GM19035 (cell line): ENCODE measurements at regions not wholly inside any gene's neighbourhood (a gene's known extent, or its start where the extent isn't known, plus 50 kb on each side); places are given as distances from the start of the nearest gene placed in this dataset.

Source experiments
- ATAC-seq: cut with Tn5 transposase; IDR thresholded peaks from one replicate; pipeline ENCODE4 v1.9.1; 2021; ENCODE audit not compliant: unreplicated experiment

GRCh38 chr3:153596401-153596800, 434.4 kb downstream of the RAP2B start:
- no peak for ATAC-seq

- no peak for ATAC-seq
These were observed 437.7 kb downstream of the RAP2B start for GRCh38 chr3:153599685-153600084.

GRCh38 chr3:153600896-153601295, 438.9 kb downstream of the RAP2B start:
- no peak for ATAC-seq

GRCh38 chr3:153601374-153601853, 439.4 kb downstream of the RAP2B start:
- ATAC-seq = no peak

GRCh38 chr3:153602801-153603200, 440.8 kb downstream of the RAP2B start:
- ATAC-seq = no peak

- ATAC-seq = no peak
These were observed 452.1 kb downstream of the RAP2B start for GRCh38 chr3:153614140-153614539.

- ATAC-seq = no peak
These were observed 452.5 kb downstream of the RAP2B start for GRCh38 chr3:153614563-153614962.

DNA sequence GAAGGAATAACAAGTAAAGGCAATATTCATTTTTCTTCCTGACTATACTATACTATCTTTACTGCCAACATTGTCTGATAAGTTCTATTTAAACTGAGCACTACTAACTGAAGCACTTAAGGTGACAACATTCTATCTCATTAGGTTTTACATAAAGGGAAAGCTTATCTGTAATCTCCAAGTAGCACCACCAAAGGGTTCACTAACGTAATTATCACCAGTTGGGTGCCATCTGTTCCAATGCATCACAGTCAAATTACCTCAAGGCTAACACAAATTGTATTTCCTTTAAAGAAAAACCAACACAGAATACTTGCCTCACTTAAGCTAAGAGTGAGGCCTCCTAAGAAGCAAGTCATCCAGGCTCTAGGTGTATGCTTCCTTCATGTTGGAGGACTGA, 453.8 kb downstream of the RAP2B start:
- ATAC-seq = no peak

GRCh38 chr3:153617463-153617862, 455.4 kb downstream of the RAP2B start:
- ATAC-seq = no peak

DNA sequence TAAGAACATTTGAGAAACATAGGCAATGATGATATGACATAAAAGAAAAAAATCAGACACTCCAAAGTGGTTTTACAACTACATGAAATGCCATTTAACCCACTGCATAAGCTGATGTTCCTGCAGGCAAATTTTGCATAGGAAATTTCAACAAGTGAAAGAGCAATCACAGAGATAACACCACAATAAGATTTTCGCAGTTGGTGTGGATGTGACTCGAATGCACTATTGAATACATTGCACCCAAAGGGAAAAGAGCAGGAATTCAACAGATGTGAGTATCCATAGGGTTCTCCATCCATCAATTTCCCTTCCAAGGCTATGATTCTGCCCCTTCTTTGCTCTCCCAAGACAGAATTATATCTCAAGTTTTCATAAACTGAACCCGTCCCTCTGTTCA, 456.1 kb downstream of the RAP2B start:
- ATAC-seq = no peak

DNA sequence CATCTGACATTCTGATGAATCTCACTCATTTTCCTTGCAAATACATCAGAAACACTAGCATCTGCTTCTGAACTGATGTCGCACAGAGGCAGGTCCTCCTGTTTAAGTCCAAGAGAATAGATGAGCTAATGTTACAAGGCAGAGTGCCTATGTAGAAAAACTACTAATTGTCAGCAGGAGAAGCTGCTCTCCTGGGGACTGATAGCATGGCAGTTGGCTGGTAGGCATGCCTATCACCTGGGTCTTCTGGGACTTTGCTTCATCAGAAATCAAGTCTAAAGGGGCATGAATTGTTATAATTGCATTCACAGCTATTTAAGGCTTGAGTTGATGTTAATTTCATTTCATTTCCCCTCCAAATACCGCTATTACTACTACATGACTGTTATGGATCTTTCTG, 457.2 kb downstream of the RAP2B start:
- ATAC-seq = no peak

- peak; percentile 92 for ATAC-seq
These were observed 459.9 kb downstream of the RAP2B start for GRCh38 chr3:153621953-153622352.

GRCh38 chr3:153623834-153624233, 461.8 kb downstream of the RAP2B start:
- no peak for ATAC-seq

- no peak for ATAC-seq
These were observed 462.4 kb downstream of the RAP2B start for GRCh38 chr3:153624310-153625030.

DNA sequence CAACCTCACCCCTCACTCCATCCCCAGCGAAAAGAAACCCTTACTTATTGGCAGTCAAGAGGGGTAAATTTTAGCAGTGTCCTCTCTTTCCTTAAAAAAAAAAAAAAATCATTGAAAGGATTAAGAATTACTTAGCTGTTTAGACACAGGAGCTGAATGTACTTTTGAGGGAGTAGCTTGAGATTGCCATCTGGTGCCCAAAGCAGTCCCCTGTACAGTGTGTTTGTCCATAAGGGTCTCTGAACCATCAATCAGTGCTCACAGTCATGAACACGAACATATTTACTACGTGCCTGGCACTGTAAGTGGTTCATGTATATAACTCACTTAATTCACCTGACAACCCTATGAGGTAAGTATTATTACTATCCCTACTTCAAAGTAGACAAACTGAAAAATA, 463.5 kb downstream of the RAP2B start:
- no peak for ATAC-seq

GRCh38 chr3:153626158-153626557, 464.1 kb downstream of the RAP2B start:
- ATAC-seq = no peak

GRCh38 chr3:153628591-153628990, 466.6 kb downstream of the RAP2B start:
- peak; percentile 46 for ATAC-seq

- ATAC-seq = no peak
These were observed 467.1 kb downstream of the RAP2B start for GRCh38 chr3:153629148-153629547.

GRCh38 chr3:153631102-153631501, 469.1 kb downstream of the RAP2B start:
- no peak for ATAC-seq

GRCh38 chr3:153631664-153632063, 469.6 kb downstream of the RAP2B start:
- ATAC-seq = no peak

DNA sequence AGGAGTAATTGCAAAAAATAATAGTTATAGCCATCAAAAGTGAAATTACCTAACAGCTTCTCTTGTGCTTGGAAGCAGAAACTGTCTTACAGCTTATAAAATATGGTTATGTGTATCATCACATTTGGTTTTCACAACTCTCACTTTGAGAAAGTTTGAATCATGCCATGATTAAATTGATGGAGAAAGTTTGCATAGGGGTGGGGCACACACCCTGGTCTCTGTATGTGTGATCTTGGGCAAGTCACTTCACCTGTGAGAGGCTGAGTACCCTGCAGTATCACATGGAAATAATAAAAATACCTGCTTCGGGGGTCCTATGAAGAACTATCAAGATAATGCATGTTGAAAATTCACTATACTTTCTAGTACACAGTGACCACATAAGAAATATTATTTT, 471.4 kb downstream of the RAP2B start:
- no peak for ATAC-seq

- ATAC-seq = no peak
These were observed 472.7 kb downstream of the RAP2B start for GRCh38 chr3:153634683-153635082.

DNA sequence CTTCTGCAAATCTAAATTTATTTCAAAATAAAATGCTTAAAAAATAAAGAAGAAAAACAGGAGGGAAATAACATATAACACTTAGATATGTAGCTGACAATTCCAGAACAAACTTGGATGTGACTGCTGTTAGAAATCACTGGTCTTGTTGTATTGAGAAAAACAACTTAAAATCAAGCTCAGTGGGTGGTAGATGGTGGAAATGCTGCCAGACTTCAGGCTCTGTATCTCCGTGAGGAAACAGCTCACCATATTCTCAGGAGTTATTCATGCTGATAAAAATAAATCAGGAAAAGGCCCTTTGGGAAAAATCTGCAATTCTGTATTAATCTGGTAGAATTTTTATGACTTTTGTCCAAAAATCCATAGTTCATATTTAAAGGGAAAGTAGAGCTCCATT, 477.6 kb downstream of the RAP2B start:
- ATAC-seq = no peak
